HEK293 (cell line): ENCODE measurements at regions not wholly inside any gene's neighbourhood (a gene's known extent, or its start where the extent isn't known, plus 50 kb on each side); places are given as distances from the start of the nearest gene placed in this dataset.

Experiments used
- CTCF ChIA-PET: fragments of 350-600 bp; formaldehyde crosslinking; extraction: SDS; loops from one replicate; lab custom pipeline; 2021; ENCODE audit warnings: antibody characterized with exemption; lab: Yijun Ruan, JAX
- POLR2A ChIA-PET: fragments of 300-600 bp; formaldehyde crosslinking; extraction: SDS; loops from one replicate; lab custom pipeline; 2020; ENCODE audit warnings: antibody characterized with exemption, inconsistent platforms; lab: Yijun Ruan, JAX
- H3K27ac ChIP-seq: fragments of 200-500 bp; sonication (Bioruptor generic); 2 replicates; pipeline ENCODE4 v1.5.1; 2014; ENCODE audit warnings: low read depth, low read length, control low read depth, inconsistent platforms; ENCODE audit errors: extremely low read depth
- H3K36me3 ChIP-seq, 2 experiments: fragments of 200-500 bp in 1 of 2; sonication (Bioruptor generic) in 1 of 2; 1 replicate in 1 of 2; 2 replicates in 1 of 2; pipeline ENCODE4 v1.5.1; 2014 to 2017; ENCODE audit warnings: inconsistent platforms in 2 of 2, low read length in 2 of 2; ENCODE audit not compliant: control insufficient read depth in 2 of 2, insufficient read depth in 1 of 2
- H3K4me1 ChIP-seq: fragments of 200-500 bp; sonication (Bioruptor generic); 2 replicates; pipeline ENCODE4 v1.5.1; 2014; ENCODE audit warnings: mild to moderate bottlenecking, low read length, inconsistent platforms; ENCODE audit not compliant: control insufficient read depth, insufficient read depth
- H3K4me3 ChIP-seq: 2 replicates; pipeline ENCODE4 v1.5.1; 2011; ENCODE audit warnings: low read depth, mild to moderate bottlenecking, control low read depth, low read length, moderate library complexity
- H3K9me3 ChIP-seq: fragments of 200-500 bp; sonication (Bioruptor generic); 2 replicates; pipeline ENCODE4 v1.5.1; 2014; ENCODE audit warnings: low read depth, low read length, inconsistent platforms; ENCODE audit not compliant: control insufficient read depth, insufficient read depth
- BCL11A ChIP-seq: fragments of 450-650 bp; formaldehyde crosslinking; IDR thresholded peaks from 2 replicates; pipeline ENCODE4 v1.5.1; 2016; ENCODE audit warnings: low read depth, missing biosample characterization, missing genetic modification characterization
- HOXD13 ChIP-seq: sonication (generic); formaldehyde crosslinking; IDR thresholded peaks from 2 replicates; pipeline ENCODE4 v1.8.0; 2022; ENCODE audit warnings: missing genetic modification reagents, borderline replicate concordance
- IKZF3 ChIP-seq: fragments of 450-650 bp; IDR thresholded peaks from 2 replicates; pipeline ENCODE4 v1.5.0; 2018; ENCODE audit warnings: missing biosample characterization, mild to moderate bottlenecking, missing genetic modification characterization, moderate library complexity
- KLF17 ChIP-seq: fragments of 450-650 bp; formaldehyde crosslinking; IDR thresholded peaks from 2 replicates; pipeline ENCODE4 v1.5.1; 2016; ENCODE audit warnings: missing biosample characterization, missing genetic modification characterization
- SCRT2 ChIP-seq: fragments of 450-650 bp; formaldehyde crosslinking; IDR thresholded peaks from 2 replicates; pipeline ENCODE4 v1.5.1; 2016; ENCODE audit warnings: missing biosample characterization, missing genetic modification characterization
- WT1 ChIP-seq: fragments of 450-650 bp; formaldehyde crosslinking; IDR thresholded peaks from 2 replicates; pipeline ENCODE4 v1.5.1; 2016; ENCODE audit warnings: missing biosample characterization, missing genetic modification characterization
- ZBTB21 ChIP-seq: fragments of 450-650 bp; formaldehyde crosslinking; IDR thresholded peaks from 2 replicates; pipeline ENCODE4 v1.5.1; 2017; ENCODE audit warnings: missing biosample characterization, missing genetic modification characterization
- ZBTB6 ChIP-seq: fragments of 450-650 bp; formaldehyde crosslinking; IDR thresholded peaks from 2 replicates; pipeline ENCODE4 v1.5.1; 2017; ENCODE audit warnings: missing biosample characterization, missing genetic modification characterization
- ZFP37 ChIP-seq: fragments of 450-650 bp; formaldehyde crosslinking; IDR thresholded peaks from 2 replicates; pipeline ENCODE4 v1.5.1; 2016; ENCODE audit warnings: missing biosample characterization, missing genetic modification characterization
- ZNF10 ChIP-seq: fragments of 450-650 bp; formaldehyde crosslinking; IDR thresholded peaks from 2 replicates; pipeline ENCODE4 v1.5.1; 2017; ENCODE audit warnings: missing biosample characterization, missing genetic modification characterization
- ZNF184 ChIP-seq: fragments of 450-650 bp; IDR thresholded peaks from 2 replicates; pipeline ENCODE4 v1.5.1; 2018; ENCODE audit warnings: missing biosample characterization, mild to moderate bottlenecking, missing genetic modification characterization
- ZNF214 ChIP-seq: fragments of 450-650 bp; formaldehyde crosslinking; IDR thresholded peaks from 2 replicates; pipeline ENCODE4 v1.5.1; 2017; ENCODE audit warnings: missing biosample characterization, mild to moderate bottlenecking, missing genetic modification characterization, borderline replicate concordance
- ZNF221 ChIP-seq: fragments of 450-650 bp; formaldehyde crosslinking; IDR thresholded peaks from 2 replicates; pipeline ENCODE4 v1.5.1; 2017; ENCODE audit warnings: missing biosample characterization, missing genetic modification characterization, borderline replicate concordance
- ZNF324 ChIP-seq: fragments of 450-650 bp; formaldehyde crosslinking; IDR thresholded peaks from 2 replicates; pipeline ENCODE4 v1.5.1; 2016; ENCODE audit warnings: missing biosample characterization, missing genetic modification characterization
- ZNF341 ChIP-seq: fragments of 450-650 bp; formaldehyde crosslinking; IDR thresholded peaks from 2 replicates; pipeline ENCODE4; 2016; ENCODE audit warnings: low read depth, missing biosample characterization, missing genetic modification characterization
- ZNF37A ChIP-seq: fragments of 450-650 bp; IDR thresholded peaks from 2 replicates; pipeline ENCODE4 v1.5.1; 2018; ENCODE audit warnings: missing biosample characterization, missing genetic modification characterization
- ZNF426 ChIP-seq: fragments of 450-650 bp; formaldehyde crosslinking; IDR thresholded peaks from 2 replicates; pipeline ENCODE4 v1.5.1; 2017; ENCODE audit warnings: missing biosample characterization, missing genetic modification characterization, mild to moderate bottlenecking, inconsistent platforms, moderate library complexity
- ZNF561 ChIP-seq: fragments of 450-650 bp; IDR thresholded peaks from 2 replicates; pipeline ENCODE4 v1.5.1; 2018; ENCODE audit warnings: missing biosample characterization, missing genetic modification characterization, borderline replicate concordance
- ZNF623 ChIP-seq: fragments of 450-650 bp; formaldehyde crosslinking; IDR thresholded peaks from 2 replicates; pipeline ENCODE4 v1.5.1; 2016; ENCODE audit warnings: missing biosample characterization, missing genetic modification characterization
- ZNF639 ChIP-seq: fragments of 450-650 bp; formaldehyde crosslinking; IDR thresholded peaks from 2 replicates; pipeline ENCODE4 v1.5.1; 2016; ENCODE audit warnings: missing biosample characterization, missing genetic modification characterization
- ZNF704 ChIP-seq: fragments of 450-650 bp; formaldehyde crosslinking; IDR thresholded peaks from 2 replicates; pipeline ENCODE4 v1.5.1; 2016; ENCODE audit warnings: missing biosample characterization, missing genetic modification characterization
- ZNF776 ChIP-seq: fragments of 450-650 bp; formaldehyde crosslinking; IDR thresholded peaks from 2 replicates; pipeline ENCODE4 v1.5.0; 2017; ENCODE audit warnings: missing biosample characterization, missing genetic modification characterization, borderline replicate concordance
- ZNF777 ChIP-seq: fragments of 450-650 bp; formaldehyde crosslinking; IDR thresholded peaks from 2 replicates; pipeline ENCODE4 v1.5.1; 2017; ENCODE audit warnings: missing biosample characterization, missing genetic modification characterization, borderline replicate concordance
- ZNF785 ChIP-seq: fragments of 450-650 bp; formaldehyde crosslinking; IDR thresholded peaks from 2 replicates; pipeline ENCODE4 v1.5.1; 2016; ENCODE audit warnings: missing biosample characterization, missing genetic modification characterization
- ZNF791 ChIP-seq: fragments of 450-650 bp; formaldehyde crosslinking; IDR thresholded peaks from 2 replicates; pipeline ENCODE4 v1.5.1; 2016; ENCODE audit warnings: missing biosample characterization, missing genetic modification characterization
- ZSCAN18 ChIP-seq: fragments of 450-650 bp; formaldehyde crosslinking; IDR thresholded peaks from 2 replicates; pipeline ENCODE4 v1.5.1; 2016; ENCODE audit warnings: missing biosample characterization, missing genetic modification characterization
- ZSCAN4 ChIP-seq: fragments of 450-650 bp; formaldehyde crosslinking; IDR thresholded peaks from 2 replicates; pipeline ENCODE4 v1.5.1; 2017; ENCODE audit warnings: missing biosample characterization, missing genetic modification characterization

- POLR2A ChIA-PET = no interaction called here
- TF ChIP-seq ZNF791 (tag by site-specific recombination) (no peak), ZNF561 (no peak), ZFP37 (tag by site-specific recombination) (no peak), ZSCAN18 (tag by site-specific recombination) (no peak), HOXD13 (CRISPR knock-in tag) (no peak), ZNF785 (no peak), ZNF704 (no peak), ZNF10 (tag by site-specific recombination) (no peak), ZNF623 (tag by site-specific recombination) (no peak), ZNF184 (tag by site-specific recombination) (no peak), ZNF324 (no peak), ZNF214 (tag by site-specific recombination) (no peak), ZNF776 (tag by site-specific recombination) (no peak), KLF17 (tag by site-specific recombination) (no peak), ZBTB6 (tag by site-specific recombination) (no peak), ZNF341 (tag by site-specific recombination) (no peak), ZNF426 (tag by site-specific recombination) (no peak), ZNF221 (tag by site-specific recombination) (no peak)
Measured at GRCh38 chr2:41894563-41895333, 153.1 kb upstream of the PKDCC start.

GRCh38 chr2:41895334-41895664 lies 152.5 kb upstream of the PKDCC start:
- CTCF ChIA-PET = interaction anchor here (0.6 to 0.7 kb wide), 2 partner anchors 26 to 98 kb away, joined by 3 read pairs; no protein-coding TSS in a partner anchor
- POLR2A ChIA-PET = no interaction called here
- no peaks in the 10 kb centered on the region for H3K4me1 ChIP-seq
- no peaks in the 10 kb centered on the region for H3K9me3 ChIP-seq
- H3K4me3 ChIP-seq = no peak overlapping the region
- no peaks in the 10 kb centered on the region for H3K36me3 ChIP-seq
- H3K27ac ChIP-seq = no peak overlapping the region
- TF ChIP-seq ZBTB21 (no peak), ZNF639 (tag by site-specific recombination) (no peak), IKZF3 (tag by site-specific recombination) (no peak), BCL11A (no peak), WT1 (tag by site-specific recombination) (no peak), ZNF37A (no peak), ZNF426 (tag by site-specific recombination) (no peak), ZNF777 (tag by site-specific recombination) (no peak), ZSCAN4 (no peak), SCRT2 (tag by site-specific recombination) (no peak)

More at GRCh38 chr2:41894563-41895333, 153.1 kb upstream of the PKDCC start:
- Histone ChIP-seq H3K27ac (no peak overlapping the region), H3K4me1 (no peaks in the 10 kb centered on the region), H3K4me3 (no peak overlapping the region), H3K9me3 (no peaks in the 10 kb centered on the region), H3K36me3 (no peaks in the 10 kb centered on the region)
- CTCF ChIA-PET = interaction anchor here (0.6 kb wide), 1 partner anchor 99 kb away, joined by 3 read pairs; no protein-coding TSS in a partner anchor
